ENCODE measurements at regions not wholly inside any gene's neighbourhood (a gene's known extent, or its start where the extent isn't known, plus 50 kb on each side); places are given as distances from the start of the nearest gene placed in this dataset.

- peak; percentile 60 for TF ChIP-seq CTCF (IDR thresholded peaks at IDR 0.05; ENCODE audit: borderline replicate concordance, extremely low read depth, low read length, poor library complexity, severe bottlenecking)
- TF ChIP-seq EZH2 (IDR thresholded peaks at IDR 0.05; ENCODE audit: borderline replicate concordance, low read depth, low read length, severe bottlenecking), result no peak
These were observed 93.7 kb upstream of the ETS2 start for GRCh38 chr21:38712071-38712470.

Measured in DND-41 (cell line).